NCI-H2029 treated with DMSO at 0.1 percent for 48 hours (cell line): ENCODE measurements at regions not wholly inside any gene's neighbourhood (a gene's known extent, or its start where the extent isn't known, plus 50 kb on each side); places are given as distances from the start of the nearest gene placed in this dataset.

Source experiments
- DNase-seq: peaks from one replicate; lab custom pipeline; 2025; lab: John Stamatoyannopoulos, UW

DNA sequence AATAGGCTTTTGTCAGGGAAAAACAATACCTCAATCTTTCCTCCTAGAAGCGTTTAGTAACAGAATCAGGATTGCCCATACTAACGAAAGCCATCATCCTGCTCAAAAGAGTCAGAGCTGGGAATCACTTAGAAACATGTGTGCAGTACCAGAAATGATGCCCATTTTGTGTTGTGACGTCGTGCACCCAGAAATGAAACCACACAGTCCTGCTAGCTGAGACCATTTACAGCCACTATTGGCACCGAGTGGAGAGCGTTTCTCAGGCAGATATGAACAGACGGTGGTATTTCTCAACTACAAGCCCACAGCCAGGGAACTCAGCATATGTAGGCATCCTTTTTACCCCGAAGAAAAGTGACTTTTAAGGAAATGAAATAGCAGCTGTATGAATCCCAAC lies 284.3 kb upstream of the LRATD1 start:
- DNase-seq = no peak

DNA sequence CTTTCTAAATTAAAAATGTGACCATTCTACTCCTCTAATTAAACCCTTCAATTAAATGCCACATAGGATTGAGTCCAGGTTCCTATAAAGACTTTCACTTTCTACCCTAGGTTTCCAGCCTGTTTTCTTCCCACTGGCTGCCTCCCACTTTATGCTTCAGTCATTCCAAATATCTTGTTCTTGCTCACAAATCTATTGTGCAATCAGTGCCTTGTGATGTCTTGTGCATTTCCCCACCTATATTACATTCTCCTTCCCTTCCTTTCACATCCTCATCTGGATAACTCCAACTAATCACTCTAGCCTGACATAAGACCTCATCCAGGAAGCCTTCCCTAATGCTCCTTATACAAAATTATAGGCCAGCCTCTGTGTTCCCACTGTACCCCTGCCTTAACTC lies 281.7 kb upstream of the LRATD1 start:
- DNase-seq = no peak

DNA sequence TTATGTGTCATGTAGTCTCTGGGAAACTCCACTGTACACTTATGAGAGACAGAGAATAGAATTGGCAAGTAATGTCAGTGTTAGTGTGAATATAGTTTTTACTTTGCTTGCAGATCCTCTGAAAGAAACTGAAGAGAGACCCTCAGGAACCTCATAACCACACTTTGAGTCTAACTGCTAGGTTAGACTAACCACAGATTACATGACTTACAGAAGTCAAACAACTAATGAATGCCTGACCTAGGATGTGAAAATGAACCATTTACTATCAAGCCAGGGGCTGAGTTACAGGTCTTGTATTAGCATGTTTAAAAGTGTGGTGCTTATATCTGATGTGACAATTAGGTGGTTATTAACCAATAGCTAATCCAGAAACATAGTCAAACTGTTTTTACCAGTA lies 280.4 kb upstream of the LRATD1 start:
- DNase-seq = no peak

DNA sequence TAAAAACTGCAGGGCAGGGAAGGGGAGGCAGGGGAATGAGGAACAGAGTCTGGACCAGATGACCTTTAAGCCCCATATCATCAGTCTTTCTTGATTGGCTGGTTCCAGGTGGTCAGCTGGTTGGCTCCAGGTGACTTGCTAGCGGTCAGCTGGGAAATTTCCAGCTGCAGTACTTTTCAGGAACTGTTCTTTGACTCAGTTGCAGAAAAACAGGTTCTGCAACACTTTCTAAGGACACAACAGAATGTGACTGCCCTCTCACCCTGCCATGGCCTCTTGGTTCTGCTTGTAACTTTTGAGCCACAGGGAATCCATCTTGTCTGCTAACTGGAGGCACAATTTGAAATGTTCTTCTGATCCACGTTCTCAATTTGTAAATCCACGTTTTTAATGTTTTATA lies 278.3 kb upstream of the LRATD1 start:
- DNase-seq = no peak

DNA sequence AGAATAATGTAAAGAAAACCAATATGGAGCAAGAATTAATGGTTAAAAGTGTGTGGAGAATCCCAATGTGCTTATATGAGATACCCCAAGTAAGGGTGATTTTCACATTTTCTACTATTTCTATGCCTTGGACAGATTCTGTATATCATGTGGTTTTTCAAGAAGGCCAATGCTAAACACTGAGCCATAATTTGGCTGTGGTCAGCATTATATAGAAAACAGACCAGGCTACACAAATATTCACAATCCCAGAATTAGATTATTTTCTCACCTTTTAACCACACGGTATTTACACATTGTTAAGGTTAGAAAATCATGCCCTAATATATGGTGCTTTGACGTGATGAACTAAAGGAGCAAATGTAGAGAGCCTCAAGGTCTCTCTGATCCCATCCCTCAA lies 277.4 kb upstream of the LRATD1 start:
- no peak for DNase-seq

DNA sequence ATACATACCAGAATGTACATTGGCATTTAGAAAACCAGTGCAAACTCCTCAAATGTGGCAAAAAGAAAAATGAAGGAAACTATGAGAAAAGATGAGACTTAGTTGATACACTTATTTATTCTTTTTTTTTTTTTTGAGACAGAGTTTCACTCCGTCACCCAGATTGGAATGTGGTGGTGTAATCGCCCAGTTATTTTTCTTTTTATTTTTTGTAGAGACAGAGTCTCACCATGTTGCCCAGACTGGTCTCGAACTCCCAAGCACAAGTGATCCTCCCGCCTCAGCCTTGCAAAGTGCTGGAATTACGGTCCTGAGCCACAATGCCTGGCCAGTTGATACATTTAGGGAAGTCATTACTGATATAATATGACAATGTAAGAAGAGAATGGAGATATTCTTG lies 274.2 kb upstream of the LRATD1 start:
- DNase-seq = no peak

DNA sequence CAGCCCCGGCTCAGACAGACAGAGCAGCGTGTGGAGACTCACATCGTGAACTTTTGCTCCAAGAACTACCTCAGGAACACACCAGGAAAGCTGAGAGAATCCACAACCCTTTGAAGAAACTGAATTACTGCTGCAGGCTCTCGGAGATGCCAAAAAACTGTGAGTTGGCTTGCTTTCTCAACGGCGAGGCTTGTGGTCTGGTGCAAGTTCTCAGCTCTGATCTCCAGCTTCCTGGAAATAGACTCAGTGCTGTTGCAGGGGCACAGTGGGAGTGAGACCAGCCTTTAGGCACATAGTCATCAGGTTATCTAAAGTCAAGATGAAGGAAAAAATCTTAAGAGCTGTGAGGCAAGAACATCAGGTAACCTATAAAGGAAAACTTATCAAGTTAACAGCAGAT lies 273.7 kb upstream of the LRATD1 start:
- no peak for DNase-seq

DNA sequence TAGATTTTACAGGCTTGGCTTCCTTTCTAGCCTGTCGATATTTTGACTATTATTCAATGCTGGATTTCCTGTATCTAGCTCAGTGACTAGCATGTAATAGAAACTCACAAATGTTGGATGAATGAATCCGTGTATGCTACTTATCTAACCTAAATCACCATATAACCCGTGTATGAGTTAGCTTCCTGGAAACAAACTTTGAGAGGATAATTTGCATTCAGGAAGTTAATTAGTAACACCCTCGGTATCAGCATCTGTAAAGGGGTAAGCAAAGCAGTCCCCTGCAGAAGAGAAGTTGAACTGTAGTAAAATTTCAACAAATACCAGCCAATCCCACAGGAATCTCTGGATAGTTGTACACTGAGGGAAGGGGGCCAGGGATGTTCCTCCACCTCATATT lies 269.4 kb upstream of the LRATD1 start:
- DNase-seq = no peak

DNA sequence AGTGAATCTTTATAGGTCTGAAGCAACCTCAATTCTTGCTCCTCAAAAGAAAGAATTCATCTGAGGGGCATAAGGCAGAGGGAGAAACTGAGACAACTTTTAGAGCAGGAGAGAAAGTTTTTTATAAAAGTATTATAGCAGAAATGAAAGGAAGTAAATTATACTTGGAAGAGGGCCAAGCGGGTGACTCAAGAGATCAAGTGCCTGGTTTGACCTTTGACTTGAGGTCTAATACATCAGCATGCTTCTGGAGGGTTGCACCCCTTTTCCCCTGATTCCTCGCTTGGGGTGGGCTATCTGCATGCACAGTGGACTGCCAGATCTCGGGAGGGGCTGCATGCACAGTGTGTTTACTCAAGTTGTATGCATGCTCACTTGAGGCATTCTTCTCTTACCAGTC lies 268.5 kb upstream of the LRATD1 start:
- no peak for DNase-seq

DNA sequence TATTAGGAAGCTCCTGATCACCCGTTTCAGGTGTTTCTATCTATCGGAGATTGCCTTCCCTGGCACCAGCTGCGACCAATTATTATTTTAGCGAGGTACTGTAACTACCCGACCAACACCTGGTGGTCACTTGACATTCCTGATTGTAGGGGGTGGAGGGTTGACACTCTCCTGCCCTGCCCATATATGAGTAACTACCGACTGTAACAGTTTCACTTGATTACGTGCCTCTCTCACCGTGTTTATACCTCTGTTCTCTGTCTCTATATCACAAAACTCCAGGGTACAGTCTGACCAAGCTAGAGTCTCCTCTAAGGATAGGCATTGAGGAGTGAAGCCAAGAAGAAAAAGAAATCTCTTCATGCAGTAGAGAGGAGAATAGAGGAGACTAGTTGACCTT lies 268.0 kb upstream of the LRATD1 start:
- no peak for DNase-seq

DNA sequence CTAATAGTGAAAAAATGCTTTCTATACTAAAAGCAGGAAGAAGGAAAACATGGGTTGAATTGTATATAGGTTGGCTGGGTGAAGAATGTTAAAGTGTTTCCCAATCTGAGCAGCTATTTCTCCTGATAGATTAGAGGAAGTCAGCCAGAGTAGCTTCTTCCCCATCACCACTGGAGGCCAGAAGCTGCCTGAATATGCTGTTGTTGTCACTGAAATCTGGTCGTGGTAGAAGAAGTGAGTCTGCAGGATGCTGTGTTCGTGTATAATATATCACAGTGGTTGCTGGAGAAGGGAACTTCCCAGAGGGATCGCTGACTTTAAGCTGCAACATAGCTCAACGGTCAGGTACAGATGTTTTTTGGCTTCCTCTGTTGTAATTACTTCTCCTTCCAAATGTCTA lies 247.5 kb upstream of the LRATD1 start:
- no peak for DNase-seq

DNA sequence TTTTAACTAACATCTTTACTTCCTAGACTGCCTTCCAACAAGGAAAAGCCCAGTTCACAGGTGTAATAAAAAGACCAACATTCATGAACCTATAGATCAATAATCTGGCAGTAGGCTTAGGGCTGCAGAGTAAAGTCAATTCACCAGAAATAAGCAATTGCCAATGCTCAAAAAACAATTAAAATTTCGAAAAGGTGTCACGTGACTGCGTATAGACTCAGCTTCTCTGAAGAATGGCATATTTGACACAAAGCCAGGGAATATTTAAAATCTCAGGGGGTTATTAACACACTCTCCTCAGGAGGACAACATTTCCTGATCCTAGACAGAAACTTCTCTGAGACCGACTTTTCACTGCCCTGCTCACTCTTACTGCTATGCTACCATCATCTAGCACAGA lies 245.2 kb upstream of the LRATD1 start:
- DNase-seq = no peak

DNA sequence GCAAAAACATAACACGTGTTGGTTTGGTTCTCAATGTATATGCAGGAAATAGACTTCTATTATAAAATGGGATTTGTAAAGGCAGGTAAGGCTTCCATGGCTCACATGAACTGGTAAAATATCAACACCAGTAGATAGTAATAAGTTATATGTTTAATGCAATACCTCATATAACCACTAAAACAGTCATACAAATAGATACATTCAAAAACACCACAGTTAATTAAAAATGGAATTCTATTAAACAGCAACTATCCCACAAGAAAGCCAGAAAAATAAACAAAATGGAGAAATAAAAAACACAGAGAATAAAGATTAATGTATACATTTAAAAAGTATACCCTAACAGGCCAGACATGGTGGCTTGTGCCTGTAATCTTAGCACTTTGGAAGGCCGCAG lies 243.8 kb upstream of the LRATD1 start:
- DNase-seq = no peak

DNA sequence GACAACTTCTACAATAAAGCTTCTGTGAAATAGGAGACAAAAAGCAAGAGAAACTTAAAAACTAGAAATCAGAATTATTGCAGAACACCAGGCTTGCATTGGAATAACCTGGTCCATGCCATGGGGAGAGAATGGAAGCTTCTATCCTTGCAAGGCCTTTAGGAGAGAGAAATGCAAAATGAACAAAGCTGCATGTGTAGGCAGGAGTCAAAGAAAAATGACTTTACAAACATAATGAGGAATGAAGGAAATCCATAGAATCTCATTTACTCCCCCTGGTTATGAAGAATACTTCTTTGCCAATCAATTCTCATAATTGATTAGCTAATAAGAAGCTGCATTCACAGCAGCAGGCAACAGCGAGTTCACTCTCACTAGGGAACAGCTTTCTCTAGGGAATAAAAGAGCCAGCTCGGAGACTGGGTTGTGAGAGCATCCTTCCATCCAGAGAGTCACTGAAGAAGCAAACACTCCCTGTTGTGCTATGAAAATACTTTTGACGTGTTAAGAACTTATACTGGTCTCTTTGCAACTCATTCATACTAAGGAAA lies 235.9 kb upstream of the LRATD1 start:
- no peak for DNase-seq

DNA sequence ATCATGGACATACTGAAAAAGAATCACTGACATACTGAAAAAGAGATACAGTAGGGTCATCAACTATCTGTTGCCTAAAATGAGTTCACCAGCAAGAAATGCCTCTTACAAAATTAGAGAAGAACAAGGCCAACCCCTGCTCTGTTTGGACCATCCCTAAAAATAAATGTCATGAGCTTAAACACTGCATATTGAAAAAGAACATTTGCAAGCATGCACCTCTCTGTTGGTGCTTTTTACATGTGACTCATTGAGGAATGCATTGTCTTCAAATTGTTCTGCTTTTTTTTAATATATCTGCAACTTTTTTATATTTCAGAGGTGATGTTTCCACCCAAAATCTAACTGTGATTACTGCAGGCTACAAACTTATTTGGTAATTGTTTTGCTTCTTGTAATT lies 233.9 kb upstream of the LRATD1 start:
- no peak for DNase-seq

DNA sequence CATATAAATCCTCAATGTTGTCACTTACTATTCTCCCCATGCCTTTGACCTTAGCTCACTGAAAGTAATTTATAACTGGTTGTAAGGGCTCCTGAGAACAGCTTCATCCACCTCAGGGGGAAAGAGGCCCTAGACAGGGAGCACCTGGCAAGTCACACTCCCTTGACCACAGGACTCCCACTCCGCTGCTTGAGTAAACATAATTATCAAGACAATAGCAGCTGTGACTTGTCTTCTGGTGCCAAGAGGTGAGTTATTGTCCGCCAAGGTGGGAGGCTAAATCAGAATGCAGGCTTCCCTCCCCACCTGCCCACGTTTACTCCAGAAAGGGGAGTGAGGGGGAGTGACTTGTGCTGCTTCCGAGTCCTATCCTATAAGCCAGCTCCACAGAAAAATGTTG lies 230.6 kb upstream of the LRATD1 start:
- DNase-seq = peak; percentile 99

DNA sequence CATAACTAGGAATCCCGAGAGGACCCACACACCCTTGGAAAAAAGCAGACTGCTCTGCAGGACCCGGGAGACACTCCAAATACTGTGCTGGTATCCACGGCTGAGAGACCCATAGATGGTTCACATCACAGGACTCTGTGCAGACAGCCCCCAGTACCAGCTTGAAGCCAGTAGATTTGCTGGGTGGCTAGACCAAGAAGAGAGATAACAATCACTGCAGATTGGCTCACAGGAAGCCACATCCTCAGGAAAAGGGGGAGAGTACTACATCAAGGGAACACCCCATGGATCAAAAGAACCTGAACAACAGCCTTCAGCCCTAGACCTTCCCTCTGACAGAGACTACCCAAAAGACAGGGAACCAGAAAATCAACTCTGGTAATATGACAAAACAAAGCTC lies 223.8 kb upstream of the LRATD1 start:
- DNase-seq = no peak

DNA sequence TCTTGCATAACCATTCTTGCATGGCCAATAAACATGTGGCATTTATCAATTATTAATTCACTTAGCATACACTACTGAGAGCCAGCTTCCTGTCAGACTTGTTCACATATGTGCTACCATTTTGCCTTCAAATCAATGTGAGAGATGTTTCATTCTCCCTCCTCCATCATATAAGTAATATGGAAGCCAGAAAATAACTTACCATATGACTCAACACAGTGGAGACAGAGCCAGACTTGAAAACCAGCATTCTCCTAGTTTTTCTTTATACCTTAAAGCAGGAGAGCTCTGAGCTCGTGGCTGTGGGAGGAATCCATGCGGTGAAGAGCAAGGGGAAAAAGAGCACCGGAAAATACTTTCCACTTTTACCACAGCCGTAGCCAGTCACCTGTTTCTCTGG lies 215.0 kb upstream of the LRATD1 start:
- no peak for DNase-seq

DNA sequence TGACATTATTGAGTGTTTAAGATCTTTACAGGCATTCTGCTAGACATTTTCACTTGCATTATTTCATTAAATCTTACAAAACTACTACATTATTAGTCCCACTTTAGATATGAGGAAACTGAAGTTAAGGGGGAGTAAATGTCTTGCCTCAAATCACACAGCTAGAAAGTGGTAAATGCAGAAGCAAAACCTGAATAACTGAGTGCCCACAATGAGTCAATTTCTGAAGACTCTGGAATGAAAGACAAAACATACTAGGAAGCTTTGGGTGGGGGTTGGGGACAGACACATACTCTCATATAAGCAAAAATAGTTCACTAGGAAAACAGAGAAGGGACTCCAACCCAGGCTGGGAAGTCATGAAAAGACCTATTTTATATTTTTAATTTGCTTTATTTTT lies 214.4 kb upstream of the LRATD1 start:
- no peak for DNase-seq

DNA sequence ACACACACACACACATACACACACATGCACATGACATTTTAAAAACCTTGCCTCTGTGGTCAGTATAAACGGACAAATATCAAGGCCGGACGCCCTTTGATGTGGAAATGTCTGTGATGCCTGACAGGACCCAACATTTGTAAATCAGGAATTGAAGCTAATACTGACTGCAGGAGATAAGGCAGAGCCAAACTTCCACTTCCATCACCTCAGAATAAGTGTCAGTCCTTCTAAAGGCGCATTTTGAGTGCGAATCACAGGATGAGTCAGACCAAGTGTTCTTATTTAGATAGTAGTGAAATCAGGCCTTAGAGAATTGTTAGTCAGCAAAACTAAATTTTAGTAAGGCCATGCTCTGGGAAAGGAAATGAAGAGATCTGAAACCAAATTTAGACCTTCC lies 211.7 kb upstream of the LRATD1 start:
- DNase-seq = no peak

DNA sequence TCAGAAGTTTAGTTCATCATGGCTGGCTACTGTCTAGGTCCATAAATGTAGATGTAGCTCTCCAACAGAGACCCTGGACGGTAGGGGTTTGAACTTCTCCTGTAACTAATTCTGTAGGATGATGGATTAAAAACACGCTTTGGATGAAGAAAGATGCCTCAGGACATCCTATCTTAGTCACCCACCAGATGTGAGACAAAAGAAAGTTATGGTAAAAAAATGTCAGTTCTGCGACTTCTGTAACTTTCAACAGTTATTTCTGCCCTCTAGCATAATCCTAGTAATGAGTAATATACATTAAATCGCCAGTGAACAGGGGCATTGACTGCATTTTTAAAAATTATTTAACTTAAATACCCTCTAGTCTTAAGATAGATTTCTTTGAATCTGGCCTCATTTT lies 210.1 kb upstream of the LRATD1 start:
- no peak for DNase-seq

DNA sequence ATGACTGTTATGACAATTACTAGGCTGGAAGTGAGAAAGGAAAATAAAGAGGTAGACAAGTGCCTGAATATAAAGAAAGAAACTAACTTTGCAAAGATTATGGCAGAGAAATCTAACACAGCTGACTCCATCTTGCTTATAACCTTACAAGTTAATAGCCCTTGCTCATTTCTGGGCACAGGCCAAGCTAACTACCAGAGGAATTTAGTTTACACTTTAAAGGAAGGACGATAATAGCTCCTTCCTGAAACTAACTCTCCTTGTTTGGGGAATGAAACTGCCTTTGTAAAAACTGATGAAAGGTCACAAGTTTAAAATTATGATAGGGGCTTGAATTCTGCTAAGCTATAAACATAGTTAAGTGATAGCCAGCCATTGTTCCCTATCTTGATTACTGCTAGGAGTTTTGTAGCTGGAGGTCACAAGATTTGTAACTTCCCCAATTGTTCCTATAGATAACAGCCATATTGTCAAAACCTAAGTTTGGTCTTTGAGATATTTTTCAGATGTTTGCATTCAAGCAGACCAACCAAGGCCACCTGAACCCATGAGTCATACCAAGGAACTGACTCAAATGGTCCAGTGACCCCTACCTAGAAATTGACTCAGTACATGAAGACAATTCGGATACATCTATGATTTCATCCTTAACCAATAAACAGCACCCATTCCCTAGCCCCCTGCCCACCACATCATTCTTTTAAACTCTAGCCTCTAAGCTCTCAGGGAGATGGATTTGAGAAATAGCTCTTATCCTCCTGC lies 209.2 kb upstream of the LRATD1 start:
- no peak for DNase-seq

DNA sequence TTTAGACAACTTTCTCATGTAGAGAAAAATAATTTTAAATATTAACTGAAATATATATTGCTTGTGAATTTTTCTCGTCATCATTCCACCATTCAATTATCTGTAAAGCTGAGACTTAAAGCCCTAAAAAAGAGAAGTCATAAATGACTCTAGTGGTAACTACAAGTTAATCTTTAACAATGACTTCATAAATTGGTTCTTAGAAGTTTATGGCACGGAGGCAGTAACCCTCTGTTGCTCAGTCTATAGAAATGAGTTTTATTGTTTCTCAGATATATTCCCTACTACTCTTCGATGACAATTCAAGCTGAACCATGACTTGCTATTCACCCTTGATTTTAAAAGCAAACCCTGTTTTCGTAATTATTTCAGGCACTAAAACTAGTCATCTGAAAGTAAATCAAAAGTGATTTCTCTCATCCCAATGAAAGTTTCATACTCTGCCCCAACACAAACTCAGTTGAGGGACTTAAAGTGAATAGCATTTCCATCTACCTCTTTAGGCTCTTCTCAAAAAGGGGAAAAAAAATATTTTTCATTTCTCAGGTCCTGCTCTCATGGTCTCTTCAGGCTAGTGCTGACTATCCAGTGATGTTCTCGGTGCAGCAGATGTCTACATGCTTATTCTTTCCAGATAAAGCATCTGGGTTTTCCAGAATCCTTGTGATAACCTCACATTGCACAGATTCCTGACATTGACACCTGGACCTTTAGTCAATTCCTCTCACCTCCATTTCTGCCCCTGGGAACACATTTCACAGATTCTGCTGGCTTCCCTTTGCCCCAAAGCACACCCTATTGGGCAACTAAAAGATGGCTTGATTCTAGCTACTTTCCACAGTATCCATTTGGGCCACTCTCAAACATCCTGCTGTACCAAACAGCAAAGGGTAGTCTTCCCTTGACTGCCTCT lies 207.8 kb upstream of the LRATD1 start:
- DNase-seq = no peak
